ENCODE measurements at regions not wholly inside any gene's neighbourhood (a gene's known extent, or its start where the extent isn't known, plus 50 kb on each side); places are given as distances from the start of the nearest gene placed in this dataset.

Small RNA genes lying in the stretch of these regions (small RNA-seq; reads per million reads assigned to genes)
- gene RNA5SP291 (ENCODE audit: insufficient read depth in 2 of 3, insufficient read length in 3 of 3, low read depth in 2 of 3, low replicate concordance in 1 of 3) = 0 reads per million in 3 experiments
